AG04449 (cell line): ENCODE measurements at regions not wholly inside any gene's neighbourhood (a gene's known extent, or its start where the extent isn't known, plus 50 kb on each side); places are given as distances from the start of the nearest gene placed in this dataset.

Experiments used
- CTCF ChIA-PET: fragments of 350-600 bp; formaldehyde crosslinking; extraction: SDS; loops from one replicate; lab custom pipeline; 2021; ENCODE audit warnings: antibody characterized with exemption; lab: Yijun Ruan, JAX
- POLR2A ChIA-PET: fragments of 400-600, 350-600 bp; formaldehyde crosslinking; extraction: SDS; loops from one replicate; lab custom pipeline; 2020; ENCODE audit warnings: antibody characterized with exemption, inconsistent platforms; lab: Yijun Ruan, JAX
- DNase-seq: peaks from one replicate; pipeline ENCODE4 v3.0.0-alpha.2; 2010; ENCODE audit warnings: low read depth, low spot score
- H3K4me3 ChIP-seq: 2 replicates; pipeline ENCODE4 v1.5.1; 2011; ENCODE audit warnings: low read depth, mild to moderate bottlenecking, control low read depth, low read length
- TF ChIP-seq, protein P1 (sequence below): IDR thresholded peaks from one replicate; pipeline ENCODE4 v1.5.1; 2011; ENCODE audit warnings: mild to moderate bottlenecking, moderate library complexity, low read length, control low read depth, inconsistent platforms; ENCODE audit not compliant: insufficient read depth; ENCODE audit errors: missing control alignments

DNA sequence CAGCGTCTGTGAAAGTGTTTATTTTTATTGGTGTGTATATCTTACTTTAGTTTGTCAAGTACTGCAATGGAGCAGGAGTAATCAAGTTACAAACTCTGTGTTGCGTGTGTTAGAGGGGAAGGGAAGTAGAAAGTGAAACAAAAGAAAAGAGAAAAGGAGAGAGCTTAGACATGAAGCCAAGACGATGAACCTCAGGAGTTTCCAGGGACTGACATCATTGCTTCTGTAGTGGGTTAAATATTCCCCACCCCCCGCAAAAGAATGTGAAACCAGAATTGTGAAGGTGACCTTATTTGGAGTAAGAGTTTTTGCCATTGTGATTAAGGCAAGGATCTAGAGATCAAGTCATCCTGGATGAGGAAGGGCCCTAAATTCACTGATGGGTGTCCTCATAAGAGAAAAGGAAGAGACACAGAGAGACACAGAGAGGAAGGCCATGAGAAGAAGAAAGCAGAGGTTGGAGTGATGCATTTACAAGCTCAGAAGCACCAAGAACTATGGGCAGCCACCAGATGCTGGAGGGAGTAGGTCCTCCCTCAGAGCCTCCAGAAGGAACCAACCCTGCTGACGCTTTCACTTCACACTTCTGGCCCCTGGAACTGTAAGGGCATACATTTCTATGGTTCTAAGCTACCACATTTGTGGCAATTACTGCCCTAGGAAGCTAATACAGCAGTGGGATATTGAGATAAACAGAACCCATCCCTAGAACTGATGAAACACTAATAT is 173.6 kb upstream of the SFRP2 start:
- TF ChIP-seq, protein P1, sequence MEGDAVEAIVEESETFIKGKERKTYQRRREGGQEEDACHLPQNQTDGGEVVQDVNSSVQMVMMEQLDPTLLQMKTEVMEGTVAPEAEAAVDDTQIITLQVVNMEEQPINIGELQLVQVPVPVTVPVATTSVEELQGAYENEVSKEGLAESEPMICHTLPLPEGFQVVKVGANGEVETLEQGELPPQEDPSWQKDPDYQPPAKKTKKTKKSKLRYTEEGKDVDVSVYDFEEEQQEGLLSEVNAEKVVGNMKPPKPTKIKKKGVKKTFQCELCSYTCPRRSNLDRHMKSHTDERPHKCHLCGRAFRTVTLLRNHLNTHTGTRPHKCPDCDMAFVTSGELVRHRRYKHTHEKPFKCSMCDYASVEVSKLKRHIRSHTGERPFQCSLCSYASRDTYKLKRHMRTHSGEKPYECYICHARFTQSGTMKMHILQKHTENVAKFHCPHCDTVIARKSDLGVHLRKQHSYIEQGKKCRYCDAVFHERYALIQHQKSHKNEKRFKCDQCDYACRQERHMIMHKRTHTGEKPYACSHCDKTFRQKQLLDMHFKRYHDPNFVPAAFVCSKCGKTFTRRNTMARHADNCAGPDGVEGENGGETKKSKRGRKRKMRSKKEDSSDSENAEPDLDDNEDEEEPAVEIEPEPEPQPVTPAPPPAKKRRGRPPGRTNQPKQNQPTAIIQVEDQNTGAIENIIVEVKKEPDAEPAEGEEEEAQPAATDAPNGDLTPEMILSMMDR, result no peak
- ChIA-PET POLR2A (no interaction called here), CTCF (no interaction called here)
- no peak overlapping the region for H3K4me3 ChIP-seq
- no peak for DNase-seq

DNA sequence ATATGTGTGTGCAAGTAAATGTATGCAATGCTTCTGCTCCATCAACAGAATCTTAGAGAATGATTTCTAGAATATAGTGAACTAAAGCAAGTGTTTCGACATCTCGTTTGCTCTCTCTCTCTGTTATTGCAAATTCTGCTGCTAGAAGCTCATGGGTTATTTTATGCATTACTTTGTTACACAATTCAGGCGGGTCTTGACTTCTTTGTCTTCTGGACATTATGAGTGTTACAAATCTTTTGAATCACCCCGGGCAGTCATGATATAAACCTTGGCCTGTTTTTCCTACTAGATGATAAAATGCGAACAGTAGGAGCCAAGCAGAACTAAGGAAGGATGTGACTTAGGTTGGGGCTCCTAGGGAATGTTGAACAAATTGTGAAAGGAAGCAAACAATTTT is 166.4 kb upstream of the SFRP2 start:
- H3K4me3 ChIP-seq, result no peak overlapping the region
- POLR2A ChIA-PET, result no interaction called here

DNA sequence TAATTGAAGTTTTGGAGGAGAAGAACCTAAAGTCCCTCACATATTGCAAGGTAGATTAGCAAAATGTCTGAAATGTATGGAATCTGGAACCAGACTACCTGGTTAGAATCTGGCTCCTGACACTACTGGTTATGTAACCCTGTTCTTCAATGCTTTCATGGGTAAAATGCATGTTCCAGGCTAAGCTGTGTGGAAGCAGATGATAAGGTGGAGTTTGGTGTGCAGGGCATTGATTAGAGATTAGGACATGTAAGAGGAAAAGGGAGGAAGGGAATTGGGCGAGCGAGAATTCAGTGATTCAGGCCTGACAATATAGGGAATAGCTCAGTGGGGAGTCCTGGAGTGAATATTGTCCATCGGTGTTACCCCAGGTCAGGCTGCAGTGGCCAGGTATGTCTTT is 165.8 kb upstream of the SFRP2 start:
- POLR2A ChIA-PET, result no interaction called here
- DNase-seq, result no peak

More for the DNA sequence above, 166.4 kb upstream of the SFRP2 start:
- no peak for DNase-seq
- CTCF ChIA-PET, result no interaction called here
- TF ChIP-seq, protein P1, result no peak

DNA sequence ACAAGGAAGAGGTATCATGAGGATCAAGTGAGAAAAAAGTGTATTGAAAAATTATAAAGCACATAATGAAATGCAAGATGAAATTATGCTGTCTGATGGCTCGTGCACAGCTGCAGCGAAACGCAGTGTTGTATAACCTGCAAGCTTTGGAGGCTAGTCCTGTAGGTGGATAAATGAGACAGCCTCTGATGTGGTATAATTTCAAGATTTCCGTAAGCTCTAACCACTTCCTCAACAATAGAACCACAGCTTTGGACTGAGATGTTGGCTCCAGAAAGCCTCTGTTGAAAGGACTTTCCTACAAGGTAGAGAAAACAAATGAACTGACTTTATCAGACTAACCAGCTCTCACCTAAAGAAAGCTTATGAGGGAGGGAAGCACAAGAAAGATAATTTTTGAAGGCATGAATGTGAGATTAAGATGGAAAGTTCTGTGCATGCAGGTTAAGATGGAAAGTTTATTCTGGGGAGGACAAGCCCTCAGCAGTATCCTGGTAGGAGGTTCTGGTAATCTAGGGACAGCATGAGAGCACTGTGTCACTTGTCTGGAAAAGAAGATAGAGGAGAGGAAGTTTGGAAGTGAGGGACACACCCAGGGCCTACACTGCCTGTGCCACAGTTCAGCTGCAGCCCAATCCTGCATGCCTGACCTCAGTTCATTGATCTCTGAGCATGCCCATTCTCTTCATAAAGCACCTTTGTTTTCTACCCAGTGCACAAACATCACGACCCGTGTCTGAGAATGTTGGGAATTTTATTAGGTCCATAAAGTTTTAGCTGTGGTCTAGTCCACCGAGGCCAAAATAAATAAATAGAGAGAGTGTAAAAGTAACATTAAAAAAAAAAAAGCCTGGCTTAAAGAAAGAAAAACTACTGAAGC is 161.5 kb upstream of the SFRP2 start:
- no peak for DNase-seq
- no peak overlapping the region for H3K4me3 ChIP-seq
- POLR2A ChIA-PET, result no interaction called here
- TF ChIP-seq, protein P1, result no peak
- CTCF ChIA-PET, result no interaction called here

More for the DNA sequence above, 165.8 kb upstream of the SFRP2 start:
- H3K4me3 ChIP-seq, result no peak overlapping the region
- TF ChIP-seq, protein P1, result no peak
- CTCF ChIA-PET, result no interaction called here

DNA sequence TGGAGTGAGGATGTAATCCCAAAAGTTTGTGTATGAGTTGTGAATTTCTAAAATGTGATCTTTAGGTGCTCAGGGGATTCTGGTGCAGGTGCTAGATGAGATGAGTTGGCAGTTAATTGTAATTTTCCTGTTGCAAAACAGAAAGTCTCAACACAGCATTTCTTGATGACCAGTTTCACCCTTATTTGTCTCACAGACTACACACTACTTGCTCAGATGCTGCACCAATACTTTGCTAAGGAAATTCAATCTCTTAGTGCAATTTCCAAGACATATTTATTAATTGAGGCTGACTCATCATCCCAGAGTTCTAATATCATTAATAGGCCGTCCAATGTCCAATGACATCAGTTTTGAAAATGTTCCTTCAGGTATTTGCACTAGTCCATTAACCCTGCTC is 159.2 kb upstream of the SFRP2 start:
- TF ChIP-seq, protein P1, result no peak
- no peak for DNase-seq
- CTCF ChIA-PET, result no interaction called here
- no peak overlapping the region for H3K4me3 ChIP-seq
- POLR2A ChIA-PET, result no interaction called here

DNA sequence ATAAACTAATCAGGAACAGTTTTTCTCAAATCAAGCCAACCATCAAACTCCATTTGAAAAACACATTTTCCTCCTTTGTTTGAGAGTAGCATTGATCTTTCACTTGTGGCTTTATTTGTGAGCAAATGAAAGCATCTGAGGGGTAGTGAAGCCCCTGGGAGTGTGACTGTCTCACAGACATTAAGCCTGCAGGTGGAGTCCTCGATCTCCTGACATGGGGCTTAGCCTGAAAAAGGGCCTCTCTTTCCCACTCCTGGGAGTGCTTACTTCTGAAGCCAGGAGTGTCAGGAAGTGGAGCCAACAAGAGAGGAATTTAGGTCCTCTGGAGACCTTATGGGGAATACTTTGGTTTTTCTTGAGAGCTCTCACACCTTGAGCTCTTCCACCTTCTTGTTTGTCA is 158.2 kb upstream of the SFRP2 start:
- TF ChIP-seq, protein P1, result no peak
- DNase-seq, result no peak
- POLR2A ChIA-PET, result no interaction called here
- H3K4me3 ChIP-seq, result no peak overlapping the region
- CTCF ChIA-PET, result no interaction called here
